Suprapubic skin (tissue), 4 donors: ENCODE measurements at regions not wholly inside any gene's neighbourhood (a gene's known extent, or its start where the extent isn't known, plus 50 kb on each side); places are given as distances from the start of the nearest gene placed in this dataset.
A peak's percentile ranks its signal among the peaks of the same experiment; 100 is the strongest.

ENCODE experiments used
- DNase-seq, 2 donors: peaks; one replicate each; pipeline ENCODE4 v3.0.0-alpha.2; 2019; ENCODE audit warnings: low spot score in 2 of 2
- H3K27ac ChIP-seq: fragments of 200-600 bp; sonication (generic); one replicate; pipeline ENCODE4 v1.5.1; 2019
- H3K27me3 ChIP-seq: fragments of 200-600 bp; sonication (generic); one replicate; pipeline ENCODE4 v1.5.1; 2019
- H3K36me3 ChIP-seq: fragments of 200-600 bp; sonication (generic); one replicate; pipeline ENCODE4 v1.5.1; 2019
- H3K4me1 ChIP-seq: fragments of 200-600 bp; sonication (generic); one replicate; pipeline ENCODE4 v1.5.1; 2019
- H3K4me3 ChIP-seq: fragments of 200-600 bp; sonication (generic); one replicate; pipeline ENCODE4 v1.5.1; 2019; ENCODE audit warnings: mild to moderate bottlenecking
- H3K9me3 ChIP-seq: fragments of 200-600 bp; sonication (generic); one replicate; pipeline ENCODE4 v1.5.1; 2019
- CTCF ChIP-seq, 2 donors: fragments of 200-600 bp in 1 of 2; fragments of 450-650 bp in 1 of 2; sonication (generic) in 1 of 2; IDR thresholded peaks; one replicate each; pipeline ENCODE4 v1.5.1; 2016 to 2019; ENCODE audit warnings: antibody characterized with exemption in 2 of 2, mild to moderate bottlenecking in 1 of 2, moderate library complexity in 1 of 2
- EP300 ChIP-seq: sonication (generic); formaldehyde crosslinking; IDR thresholded peaks from one replicate; pipeline ENCODE4 v1.6.1; 2017; ENCODE audit warnings: antibody characterized with exemption
- POLR2A ChIP-seq, 2 donors: fragments of 450-650 bp; IDR thresholded peaks; one replicate each; pipeline ENCODE4 v1.6.1; 2017; ENCODE audit warnings: antibody characterized with exemption in 2 of 2, mild to moderate bottlenecking in 2 of 2, moderate library complexity in 2 of 2
- POLR2AphosphoS5 ChIP-seq, 3 donors: sonication (generic); formaldehyde crosslinking; IDR thresholded peaks; one replicate each; pipeline ENCODE4 v1.6.1; 2017; ENCODE audit warnings: antibody characterized with exemption in 3 of 3
- WGBS: methylation state at CpG from one replicate; pipeline ENCODE4 v1.1.5; 2018; 5-methylcytosine and 5-hydroxymethylcytosine counted together

- Histone ChIP-seq H3K4me3 (no peak overlapping the region), H3K9me3 (no peaks in the 10 kb centered on the region), H3K27me3 (no peaks in the 10 kb centered on the region), H3K27ac (no peak overlapping the region), H3K36me3 (no peaks in the 10 kb centered on the region), H3K4me1 (no peaks in the 10 kb centered on the region)
- DNase-seq, result no peak
- TF ChIP-seq POLR2A (IDR thresholded peaks at IDR 0.05) (no peak), EP300 (no peak), CTCF (IDR thresholded peaks at IDR 0.05) (no peak), POLR2AphosphoS5 (IDR thresholded peaks at IDR 0.05) (no peak)
- 51% methylated on average over 3 of the region's 3 CpGs for WGBS
Observed at GRCh38 chr1:170271430-170272161, 125.8 kb downstream of the NTMT2 start.

- Histone ChIP-seq H3K27ac (peak overlapping the region; percentile 39), H3K4me1 (no peaks in the 10 kb centered on the region), H3K36me3 (no peaks in the 10 kb centered on the region), H3K27me3 (no peaks in the 10 kb centered on the region), H3K4me3 (no peak overlapping the region), H3K9me3 (no peaks in the 10 kb centered on the region)
- TF ChIP-seq POLR2A (IDR thresholded peaks at IDR 0.05) (no peak), POLR2AphosphoS5 (IDR thresholded peaks at IDR 0.05) (no peak), EP300 (no peak), CTCF (IDR thresholded peaks at IDR 0.05) (no peak)
- 47% methylated on average over 6 of the region's 6 CpGs for WGBS
- DNase-seq, result no peak
Observed at GRCh38 chr1:170273291-170274130, 127.8 kb downstream of the NTMT2 start.

- TF ChIP-seq POLR2AphosphoS5 (IDR thresholded peaks at IDR 0.05) (no peak), POLR2A (IDR thresholded peaks at IDR 0.05) (no peak), CTCF (IDR thresholded peaks at IDR 0.05) (no peak)
- Histone ChIP-seq H3K27ac (no peak overlapping the region), H3K9me3 (no peaks in the 10 kb centered on the region), H3K27me3 (no peaks in the 10 kb centered on the region), H3K4me1 (no peaks in the 10 kb centered on the region), H3K36me3 (no peaks in the 10 kb centered on the region), H3K4me3 (no peak overlapping the region)
- DNase-seq, result no peak
- 46% methylated on average over 5 of the region's 5 CpGs for WGBS
Observed at GRCh38 chr1:170274131-170274501, 128.4 kb downstream of the NTMT2 start.

GRCh38 chr1:170277985-170278384 lies 132.2 kb downstream of the NTMT2 start:
- WGBS, result 69% methylated on average over 2 of the region's 2 CpGs
- no peak for TF ChIP-seq CTCF (IDR thresholded peaks at IDR 0.05)
- no peak for TF ChIP-seq POLR2AphosphoS5 (IDR thresholded peaks at IDR 0.05)
- no peak for TF ChIP-seq EP300
- Histone ChIP-seq H3K36me3 (no peaks in the 10 kb centered on the region), H3K9me3 (no peaks in the 10 kb centered on the region), H3K4me1 (no peaks in the 10 kb centered on the region), H3K27me3 (no peaks in the 10 kb centered on the region), H3K27ac (no peak overlapping the region), H3K4me3 (no peak overlapping the region)
- DNase-seq, result no peak

GRCh38 chr1:170284016-170284415 lies 138.3 kb downstream of the NTMT2 start:
- Histone ChIP-seq H3K36me3 (no peaks in the 10 kb centered on the region), H3K4me3 (no peak overlapping the region), H3K27me3 (no peaks in the 10 kb centered on the region), H3K9me3 (no peaks in the 10 kb centered on the region), H3K4me1 (no peaks in the 10 kb centered on the region), H3K27ac (no peak overlapping the region)
- 69% methylated on average over 3 of the region's 3 CpGs for WGBS
- no peak for DNase-seq
- no peak for TF ChIP-seq EP300
- TF ChIP-seq POLR2A (IDR thresholded peaks at IDR 0.05), result no peak
- TF ChIP-seq POLR2AphosphoS5 (IDR thresholded peaks at IDR 0.05), result no peak
- no peak for TF ChIP-seq CTCF (IDR thresholded peaks at IDR 0.05)
